ENCODE measurements at regions not wholly inside any gene's neighbourhood (a gene's known extent, or its start where the extent isn't known, plus 50 kb on each side); places are given as distances from the start of the nearest gene placed in this dataset.

DNA sequence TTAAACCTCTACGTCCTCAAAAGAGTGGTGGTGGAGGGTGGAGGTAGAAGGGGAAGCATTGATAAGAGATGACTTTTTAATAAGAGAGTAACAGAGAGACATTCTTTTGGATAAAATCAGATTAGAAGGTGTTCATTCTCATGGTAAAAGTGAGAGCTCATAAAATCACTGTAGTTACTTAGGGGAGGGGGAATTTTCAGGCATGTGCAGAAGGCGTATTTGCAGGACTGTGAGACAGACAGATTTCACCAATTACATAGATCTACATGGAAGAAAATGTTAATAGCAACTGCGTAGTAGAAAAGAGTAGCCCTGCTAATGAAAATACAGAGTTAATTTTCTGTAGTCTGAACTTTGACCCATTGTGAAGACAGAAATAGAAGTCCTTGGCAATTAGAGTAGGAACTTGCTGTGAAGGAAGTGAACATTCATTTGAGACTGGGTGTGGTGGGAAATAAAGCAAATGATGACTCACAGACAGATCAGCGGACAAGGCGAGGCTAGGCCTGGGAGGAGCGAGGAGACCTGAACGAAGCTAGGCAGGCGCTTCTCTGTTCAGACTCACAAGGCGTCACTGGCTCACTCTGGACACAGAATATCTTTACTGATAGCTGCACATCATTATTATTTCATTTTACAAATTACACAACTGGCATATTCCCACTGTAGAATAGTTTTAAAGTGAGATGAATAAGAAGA, 57.2 kb upstream of the FAM9C start:
- WGBS: 61% methylated on average over 9 of the region's 9 CpGs

DNA sequence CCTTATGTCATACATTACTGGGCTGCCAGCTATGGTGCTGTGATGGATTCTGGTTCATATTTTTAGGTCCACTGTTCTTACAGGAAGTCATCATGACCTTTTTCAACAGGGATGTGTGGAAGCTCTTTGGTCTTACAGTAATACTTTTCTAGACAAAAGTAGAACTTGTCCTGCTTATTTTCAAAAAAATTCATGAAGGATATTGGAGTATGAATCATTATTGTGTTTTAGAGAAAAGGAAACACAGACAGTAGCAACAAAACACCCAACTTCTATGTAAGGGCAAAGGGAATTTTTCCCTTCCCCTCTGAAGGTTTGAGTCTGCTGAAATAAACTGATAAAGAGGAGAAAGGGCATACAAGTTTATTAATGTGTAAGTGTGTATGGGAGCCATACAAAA, 54.7 kb upstream of the FAM9C start:
- no peaks in the 10 kb centered on the region for H3K9me3 ChIP-seq
- H3K27ac ChIP-seq (replicated peaks in 1 of 4): peak overlapping the region in 2 of 4 donors; percentile 26 to 37
- no peaks in the 10 kb centered on the region for H3K27me3 ChIP-seq
- intact Hi-C loops (cut with DNase I): no loop called here
- H3K36me3 ChIP-seq: no peaks in the 10 kb centered on the region
- DNase-seq (ENCODE audit: extremely low spot score): no peak
- H3K4me1 ChIP-seq: peaks cover 25 to 48% (median 33%) of the 10 kb centered on the region in 4 donors
- TF ChIP-seq POLR2A (IDR thresholded peaks at IDR 0.05; ENCODE audit: low read depth) (no peak), CTCF (IDR thresholded peaks at IDR 0.05) (no peak), POLR2AphosphoS5 (IDR thresholded peaks at IDR 0.05) (no peak), EP300 (IDR thresholded peaks at IDR 0.05) (no peak)
- H3K4me3 ChIP-seq: no peak overlapping the region

More for the DNA sequence above, 57.2 kb upstream of the FAM9C start:
- intact Hi-C loops (cut with DNase I): no loop called here
- Histone ChIP-seq H3K36me3 (no peaks in the 10 kb centered on the region), H3K27me3 (no peaks in the 10 kb centered on the region), H3K27ac (replicated peaks in 1 of 4) (peak overlapping the region; percentile 35 to 53 (median 39)), H3K4me1 (peaks cover 16 to 39% (median 23%) of the 10 kb centered on the region in 4 donors), H3K9me3 (no peaks in the 10 kb centered on the region), H3K4me3 (no peak overlapping the region)
- DNase-seq (ENCODE audit: extremely low spot score): no peak
- TF ChIP-seq POLR2A (IDR thresholded peaks at IDR 0.05; ENCODE audit: low read depth) (no peak), EP300 (IDR thresholded peaks at IDR 0.05) (no peak), POLR2AphosphoS5 (IDR thresholded peaks at IDR 0.05) (peak; percentile 82 to 83), CTCF (IDR thresholded peaks at IDR 0.05) (no peak)

- H3K27me3 ChIP-seq: no peaks in the 10 kb centered on the region
- no peak for TF ChIP-seq EP300 (IDR thresholded peaks at IDR 0.05)
- TF ChIP-seq POLR2A (IDR thresholded peaks at IDR 0.05; ENCODE audit: low read depth): no peak
- no peak overlapping the region for H3K4me3 ChIP-seq
- H3K27ac ChIP-seq (replicated peaks in 1 of 4): no peak overlapping the region
- no peaks in the 10 kb centered on the region for H3K9me3 ChIP-seq
- H3K36me3 ChIP-seq: no peaks in the 10 kb centered on the region
- H3K4me1 ChIP-seq: peaks cover 18 to 43% (median 30%) of the 10 kb centered on the region in 4 donors
- DNase-seq (ENCODE audit: extremely low spot score): no peak
- WGBS: 74% methylated on average over 2 of the region's 2 CpGs
- intact Hi-C loops (cut with DNase I): no loop called here
Observed at GRCh38 chrX:13096728-13097127, 52.3 kb upstream of the FAM9C start.

- intact Hi-C loops (cut with DNase I): no loop called here
- no peaks in the 10 kb centered on the region for H3K36me3 ChIP-seq
- H3K27ac ChIP-seq (replicated peaks in 1 of 4): peak overlapping the region; percentile 5 to 35 (median 25)
- TF ChIP-seq POLR2A (IDR thresholded peaks at IDR 0.05; ENCODE audit: low read depth) (no peak), POLR2AphosphoS5 (IDR thresholded peaks at IDR 0.05) (no peak), EP300 (IDR thresholded peaks at IDR 0.05) (no peak), CTCF (IDR thresholded peaks at IDR 0.05) (no peak)
- peaks cover 8 to 38% (median 16%) of the 10 kb centered on the region in 4 donors for H3K4me1 ChIP-seq
- H3K27me3 ChIP-seq: no peaks in the 10 kb centered on the region
- DNase-seq (ENCODE audit: extremely low spot score): no peak
- 67% methylated on average over 4 of the region's 4 CpGs for WGBS
- no peaks in the 10 kb centered on the region for H3K9me3 ChIP-seq
- no peak overlapping the region for H3K4me3 ChIP-seq
Observed at GRCh38 chrX:13094828-13095341, 50.5 kb upstream of the FAM9C start.

DNA sequence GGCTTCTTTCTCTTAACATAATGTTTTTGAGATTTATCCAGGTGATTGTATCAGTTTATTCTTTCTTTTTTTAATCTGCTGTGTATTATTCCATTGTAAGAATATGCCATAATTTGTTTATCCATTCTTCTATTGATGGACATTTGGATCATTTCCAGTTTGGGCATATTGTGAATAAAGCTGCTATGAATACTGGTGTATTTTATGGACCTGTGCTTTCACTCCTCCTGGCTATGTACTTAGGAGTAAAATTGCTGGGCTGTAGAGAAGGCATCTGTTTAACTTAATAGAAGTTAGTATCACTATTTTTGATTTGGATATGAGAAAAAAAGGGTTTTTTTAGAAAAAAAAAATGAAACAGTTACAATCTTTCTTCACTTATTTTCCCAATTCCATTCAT, 50.0 kb upstream of the FAM9C start:
- intact Hi-C loops (cut with DNase I): no loop called here
- Histone ChIP-seq H3K9me3 (no peaks in the 10 kb centered on the region), H3K27me3 (no peaks in the 10 kb centered on the region), H3K4me3 (no peak overlapping the region), H3K27ac (replicated peaks in 1 of 4) (no peak overlapping the region), H3K4me1 (peaks cover 7 to 33% (median 14%) of the 10 kb centered on the region in 4 donors), H3K36me3 (no peaks in the 10 kb centered on the region)
- no peak for DNase-seq (ENCODE audit: extremely low spot score)
- TF ChIP-seq CTCF (IDR thresholded peaks at IDR 0.05): no peak
- TF ChIP-seq POLR2AphosphoS5 (IDR thresholded peaks at IDR 0.05): no peak
- TF ChIP-seq EP300 (IDR thresholded peaks at IDR 0.05): no peak
- TF ChIP-seq POLR2A (IDR thresholded peaks at IDR 0.05; ENCODE audit: low read depth): no peak
